NCI-H345 treated with DMSO at 0.1 percent for 48 hours (cell line): ENCODE measurements at regions not wholly inside any gene's neighbourhood (a gene's known extent, or its start where the extent isn't known, plus 50 kb on each side); places are given as distances from the start of the nearest gene placed in this dataset.

Experiments
- DNase-seq: peaks from one replicate; lab custom pipeline; 2025; ENCODE audit not compliant: unreplicated experiment; lab: John Stamatoyannopoulos, UW

DNA sequence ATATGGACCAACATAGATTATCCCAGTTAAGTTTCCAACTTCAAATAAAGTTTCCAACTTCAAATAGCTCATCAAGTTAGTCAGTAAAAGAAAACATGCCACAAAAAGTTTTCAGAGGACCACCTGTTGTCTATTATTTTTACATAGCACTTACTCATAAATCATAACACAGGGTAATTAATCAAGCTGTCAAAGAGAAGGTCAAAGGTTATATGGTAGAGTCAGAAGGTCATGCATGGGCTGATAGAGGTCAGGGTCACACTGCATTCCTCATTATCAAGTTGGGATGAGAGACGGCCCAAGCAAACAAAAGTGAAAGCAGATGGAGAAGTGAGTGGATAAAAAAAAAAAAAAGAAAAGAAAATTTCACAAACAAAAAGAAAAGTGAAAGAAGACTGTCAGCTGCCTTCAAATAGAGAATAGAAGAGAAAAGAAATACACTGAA, 145.5 kb upstream of the POU5F2 start:
- DNase-seq, result no peak

DNA sequence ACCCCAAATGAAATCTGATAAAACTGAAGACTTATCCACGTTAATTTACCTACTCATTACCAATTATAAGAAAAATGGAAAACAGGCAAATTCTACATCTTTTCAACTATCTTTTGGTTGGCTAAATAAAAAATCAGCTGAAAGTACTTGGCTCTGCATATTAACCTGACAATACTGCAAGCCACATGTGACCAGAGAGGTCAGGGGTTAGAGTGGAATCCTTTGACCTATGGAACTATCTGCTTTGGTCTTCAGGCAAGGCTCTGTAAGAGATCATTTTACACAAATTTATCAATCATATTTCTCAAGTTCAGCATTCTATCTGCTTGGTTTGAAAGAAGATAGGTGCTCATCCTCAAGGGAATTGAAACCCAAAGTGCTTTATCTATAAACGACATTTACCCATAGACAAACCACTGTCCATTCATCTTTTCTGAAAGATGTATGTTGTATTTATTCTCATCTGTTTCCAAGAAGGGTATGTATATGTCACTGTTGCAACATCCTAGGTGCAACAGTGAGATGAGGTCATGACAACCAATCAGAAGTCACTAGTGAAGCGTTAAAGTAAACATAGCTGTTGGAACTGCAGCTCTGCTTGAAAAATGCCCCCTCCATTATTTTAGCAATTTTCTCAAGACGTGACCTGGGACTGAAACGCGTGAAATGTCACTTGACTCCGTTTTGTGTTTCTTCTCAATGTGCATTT, 144.9 kb upstream of the POU5F2 start:
- DNase-seq, result no peak

DNA sequence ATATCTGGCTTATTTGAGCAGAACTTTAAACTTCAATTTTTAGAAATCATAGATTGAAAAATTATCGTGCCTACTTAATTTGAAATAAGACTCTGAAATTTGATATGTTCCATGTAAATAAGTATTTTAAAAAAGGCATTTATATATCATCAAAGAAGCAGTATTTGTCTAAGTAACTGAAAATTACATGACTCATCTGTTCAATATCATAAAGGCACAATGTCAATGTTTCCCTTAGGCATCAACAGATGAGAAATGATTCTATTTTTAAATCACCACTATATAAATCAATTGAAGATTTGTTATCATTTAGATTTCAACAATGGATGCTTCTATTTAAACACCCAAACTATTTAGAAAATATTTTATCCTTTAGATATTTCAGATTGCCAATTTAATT, 142.9 kb upstream of the POU5F2 start:
- DNase-seq, result no peak

DNA sequence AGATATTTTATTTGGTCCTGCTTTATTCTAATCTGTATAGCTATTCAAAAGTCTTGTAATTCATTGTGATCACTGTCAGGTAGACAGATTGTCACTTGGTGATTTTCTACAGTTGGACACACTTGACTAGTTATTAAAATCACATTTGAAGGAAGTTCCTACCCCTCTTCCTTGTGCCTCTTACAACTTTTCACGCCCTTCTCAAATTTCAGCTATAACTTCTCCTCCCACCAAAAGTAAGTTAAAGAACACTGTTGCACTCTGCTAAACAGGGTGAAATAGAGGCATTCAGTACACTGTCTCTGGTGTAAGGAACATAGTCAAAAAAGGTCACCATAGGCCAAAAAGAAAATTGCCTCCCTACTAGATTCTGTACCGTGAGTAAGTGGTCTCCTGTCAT, 142.1 kb upstream of the POU5F2 start:
- DNase-seq, result no peak

DNA sequence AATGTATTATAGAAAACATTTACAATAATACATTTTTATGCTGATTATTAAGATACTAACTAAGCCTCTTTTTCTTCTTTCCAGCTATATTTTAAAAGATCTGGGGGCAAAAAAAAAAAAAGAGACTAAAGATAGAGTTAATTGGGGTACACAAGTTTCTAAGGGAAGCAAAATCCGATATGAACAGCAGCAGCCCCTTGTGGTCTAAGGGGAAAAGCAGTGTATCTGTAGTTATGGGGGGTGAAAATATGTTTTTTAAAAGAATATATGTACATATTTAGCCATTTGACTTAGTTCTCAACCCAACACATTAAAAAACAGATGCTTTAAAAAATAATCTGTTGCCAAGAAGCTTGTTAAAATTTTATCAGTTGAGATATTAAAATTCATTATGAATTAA, 134.3 kb upstream of the POU5F2 start:
- DNase-seq, result no peak

DNA sequence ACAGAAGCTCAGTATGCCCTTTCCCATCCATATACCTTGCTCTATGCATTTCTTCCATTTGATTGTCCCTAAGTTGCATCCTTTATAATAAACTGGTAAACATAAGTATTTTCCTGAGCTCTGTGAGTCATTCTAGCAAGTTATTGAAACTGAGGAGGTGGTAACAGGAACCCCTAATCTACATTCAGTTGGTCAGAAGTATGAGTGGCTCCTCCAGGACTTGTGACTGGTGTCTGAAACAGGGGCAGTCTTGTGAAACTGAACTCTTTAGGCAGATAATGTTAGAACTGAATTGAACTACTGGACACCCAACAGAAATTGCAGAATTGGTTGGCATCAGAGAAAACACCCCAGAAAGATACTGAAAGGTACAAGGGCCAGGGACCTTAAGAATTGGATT, 133.1 kb upstream of the POU5F2 start:
- DNase-seq, result no peak

DNA sequence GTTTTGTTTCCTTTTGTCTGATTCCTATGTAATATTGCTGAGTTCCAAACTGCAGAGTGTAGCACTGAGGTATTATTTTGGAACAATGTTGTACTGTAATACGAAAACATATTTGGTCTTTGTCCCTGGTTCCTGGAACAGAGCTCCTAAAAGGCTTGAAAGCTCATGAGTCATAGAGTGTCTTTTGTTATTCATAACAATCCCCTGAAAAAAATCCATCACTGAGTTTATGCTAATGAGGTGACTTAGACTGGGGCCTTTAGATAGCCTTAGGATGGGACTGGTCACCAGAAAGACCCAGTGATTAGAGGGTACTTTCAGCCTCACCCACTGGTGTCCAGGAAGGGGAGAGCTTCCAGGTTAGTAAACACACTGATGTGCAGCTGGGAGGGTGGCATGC, 132.7 kb upstream of the POU5F2 start:
- no peak for DNase-seq

DNA sequence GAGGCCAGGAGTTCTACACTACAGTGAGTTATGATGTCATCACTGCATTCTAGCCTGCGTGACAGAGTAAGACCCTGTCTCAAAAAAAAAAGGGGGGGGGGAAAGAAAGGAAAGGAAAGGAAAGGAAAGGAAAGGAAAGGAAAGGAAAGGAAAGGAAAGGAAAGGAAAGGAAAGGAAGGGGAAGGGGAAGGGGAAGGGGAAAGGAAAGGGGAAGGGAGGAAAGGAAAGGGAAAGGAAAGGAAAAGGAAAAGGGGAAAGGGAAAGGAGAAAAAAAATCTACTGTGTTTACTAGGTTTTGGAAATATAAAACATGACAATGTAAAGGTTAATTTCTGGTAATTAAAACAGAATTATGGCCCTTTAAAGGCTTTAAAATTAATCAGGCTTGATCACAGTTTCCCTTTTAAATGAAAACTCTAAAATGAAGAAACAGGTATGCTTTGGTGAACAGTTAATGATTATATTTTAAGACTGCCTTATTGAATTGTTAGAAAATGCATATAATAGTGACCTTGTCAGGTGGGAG, 131.9 kb upstream of the POU5F2 start:
- DNase-seq, result no peak

DNA sequence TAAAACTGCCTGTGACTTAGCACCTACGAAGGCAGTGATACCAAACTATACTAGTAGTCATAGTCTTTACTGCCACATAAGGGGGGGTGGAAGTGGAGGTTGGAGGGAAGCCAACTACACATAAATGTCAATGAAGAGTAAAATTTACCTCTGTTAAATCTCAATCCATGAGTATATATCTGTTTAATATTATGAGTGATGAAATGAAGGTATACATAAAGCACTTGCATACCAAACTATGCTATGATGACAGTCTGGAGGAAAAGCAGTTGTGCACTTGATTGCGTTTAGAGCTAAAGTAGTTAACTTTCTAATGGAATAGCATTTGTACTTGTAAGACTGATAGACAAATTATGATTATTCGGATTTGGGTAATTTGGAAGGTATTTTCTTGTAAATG, 129.2 kb upstream of the POU5F2 start:
- no peak for DNase-seq

DNA sequence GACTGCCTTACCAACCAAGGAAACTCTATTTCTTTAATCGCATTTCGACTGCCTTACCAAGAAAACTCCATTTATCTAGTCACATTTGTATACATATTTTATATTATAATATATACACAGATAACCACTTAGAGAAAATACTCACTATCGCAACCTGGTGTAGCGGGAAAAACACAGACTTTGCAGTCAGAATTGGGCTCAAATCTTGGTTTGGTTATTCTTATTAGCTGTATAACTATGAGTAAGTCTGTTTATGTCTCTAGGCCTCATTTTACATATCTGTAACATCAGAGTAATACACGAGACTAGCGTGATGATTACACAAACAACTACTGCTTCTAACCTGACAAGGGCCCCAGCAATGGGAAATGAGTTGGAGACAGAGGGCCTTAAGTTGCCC, 127.5 kb upstream of the POU5F2 start:
- DNase-seq, result no peak

DNA sequence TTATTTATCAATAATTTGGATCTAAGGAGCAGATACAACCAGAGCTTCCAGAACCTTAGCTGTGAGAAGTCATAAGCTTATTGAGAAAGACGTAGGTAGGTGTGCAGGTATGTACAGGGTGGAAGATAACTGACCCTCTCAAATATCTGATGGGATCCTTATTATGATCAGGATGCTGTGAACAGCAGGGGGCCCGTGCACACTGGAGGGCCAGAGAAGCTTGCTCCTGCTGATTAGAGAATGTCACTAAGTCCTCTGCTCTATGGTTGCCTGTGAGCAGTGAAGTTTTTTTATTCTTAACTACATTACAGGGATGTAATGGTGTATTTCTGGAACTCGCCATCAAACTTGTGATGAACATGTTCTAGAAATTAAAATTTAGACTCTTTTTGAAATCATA, 108.9 kb upstream of the POU5F2 start:
- DNase-seq, result no peak

DNA sequence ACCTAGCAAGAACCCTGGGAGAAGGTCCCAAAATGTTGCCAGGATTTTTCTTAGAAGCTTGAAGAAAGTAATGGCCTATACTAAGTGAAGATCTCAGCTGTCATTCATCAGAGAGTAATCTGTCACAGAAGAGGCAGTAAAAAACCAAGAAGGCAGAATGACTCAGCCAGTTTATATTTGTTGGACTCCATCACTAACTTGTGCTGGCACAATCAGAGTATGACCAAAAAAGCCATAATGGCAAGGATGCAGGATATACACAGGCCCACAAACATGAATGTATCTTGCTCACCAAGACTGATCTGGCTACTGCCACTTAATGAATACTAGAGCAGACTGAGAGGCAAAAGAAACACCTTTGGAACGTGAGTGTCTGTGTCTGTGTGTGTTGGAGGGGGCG, 104.0 kb upstream of the POU5F2 start:
- DNase-seq, result no peak

DNA sequence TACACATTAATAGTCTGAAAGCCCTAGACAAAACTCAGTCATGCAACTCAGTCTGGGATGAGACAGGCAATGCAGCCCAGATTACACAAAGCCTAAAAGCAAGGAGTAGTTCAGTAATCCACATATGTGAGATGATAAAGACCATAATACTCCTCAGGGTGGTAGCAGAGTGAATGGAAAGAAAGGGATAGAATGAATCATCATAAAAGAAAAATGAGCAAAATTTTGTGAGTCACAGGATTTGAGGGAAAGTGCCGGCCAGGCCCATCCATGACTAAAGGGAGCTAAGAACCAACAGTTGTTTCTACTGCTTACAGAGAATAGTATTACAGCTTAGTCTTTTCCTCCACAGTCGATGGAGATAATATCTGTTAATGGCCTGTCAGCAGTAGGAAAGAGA, 90.0 kb upstream of the POU5F2 start:
- DNase-seq, result no peak

DNA sequence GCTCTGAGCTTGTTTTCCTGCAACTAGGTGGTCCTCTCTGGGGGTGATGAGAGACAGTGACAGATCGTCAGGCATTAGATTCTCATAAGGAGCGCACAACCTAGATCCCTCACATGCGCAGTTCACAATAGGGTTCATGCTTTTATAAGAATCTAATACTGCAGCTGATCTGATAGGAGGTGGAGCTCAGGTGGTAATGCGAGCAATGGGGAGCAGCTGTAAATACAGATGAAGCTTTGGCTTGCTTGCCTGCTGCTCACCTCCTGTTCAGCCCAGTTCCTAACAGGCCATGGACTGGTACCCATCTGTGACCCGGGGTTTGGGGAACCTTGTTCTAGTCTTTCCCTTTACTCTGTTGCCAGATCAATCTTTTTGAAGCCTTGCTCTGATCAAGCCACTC, 89.5 kb upstream of the POU5F2 start:
- DNase-seq, result no peak

DNA sequence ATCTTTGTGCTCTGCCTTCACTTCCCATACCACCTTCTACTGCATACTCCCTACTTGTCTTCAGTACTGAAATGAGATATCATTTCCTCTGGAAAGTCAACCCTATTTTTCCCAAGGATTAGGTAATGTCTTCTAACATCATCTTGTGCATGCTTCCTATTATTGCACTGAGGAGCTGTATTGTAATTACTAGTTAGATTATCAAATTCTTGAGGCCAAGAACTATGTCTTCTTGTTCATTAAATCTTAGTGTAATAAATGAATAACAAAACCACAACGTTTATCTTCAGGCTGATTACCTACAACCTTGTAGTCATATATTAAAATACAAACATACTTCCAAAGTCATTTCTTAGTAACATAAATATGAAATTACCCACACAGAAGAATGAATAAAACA, 87.9 kb upstream of the POU5F2 start:
- no peak for DNase-seq

DNA sequence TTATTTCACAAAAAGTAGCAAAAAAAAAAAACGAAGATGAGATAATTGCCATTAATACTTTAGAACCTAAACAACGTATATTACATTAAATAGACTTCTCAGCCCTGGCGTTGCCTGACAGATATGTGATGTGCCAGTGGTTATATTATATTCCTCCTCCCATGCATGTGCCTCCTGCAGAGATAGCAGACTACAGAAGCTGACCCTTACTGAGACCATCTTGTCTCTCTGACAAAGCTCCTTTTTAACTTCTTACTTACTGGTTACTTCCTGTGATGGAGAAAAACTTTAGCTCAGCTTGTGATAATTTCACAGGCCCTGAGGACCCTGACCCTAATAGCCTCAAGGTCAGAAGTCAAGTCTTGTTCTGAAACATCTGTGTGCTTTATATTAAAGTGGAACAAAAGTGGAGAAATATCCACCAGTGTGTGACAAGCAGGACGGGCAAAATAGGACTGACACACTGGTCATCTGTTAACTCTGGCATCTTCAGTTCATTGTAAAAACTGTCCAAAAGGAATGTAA, 80.6 kb upstream of the POU5F2 start:
- DNase-seq, result no peak

DNA sequence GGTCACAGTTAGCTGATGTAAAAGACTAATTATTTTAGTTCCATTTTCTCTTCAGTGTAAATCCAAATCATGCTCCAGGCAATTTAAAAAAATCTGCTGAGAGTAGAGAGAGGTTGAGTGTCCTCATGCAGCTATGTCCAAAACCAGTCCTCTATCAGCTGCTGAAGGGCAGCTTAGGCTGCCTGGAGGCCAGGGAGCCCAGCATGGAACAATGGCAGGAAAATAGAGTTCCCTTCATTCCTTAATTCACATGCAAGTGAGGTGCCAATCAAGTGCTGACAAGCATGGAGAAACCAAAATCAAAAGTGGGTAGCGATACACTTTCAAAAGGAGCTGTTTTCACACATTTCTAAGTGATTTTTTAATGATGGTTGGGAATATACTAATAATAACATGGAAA, 78.3 kb upstream of the POU5F2 start:
- DNase-seq, result no peak

DNA sequence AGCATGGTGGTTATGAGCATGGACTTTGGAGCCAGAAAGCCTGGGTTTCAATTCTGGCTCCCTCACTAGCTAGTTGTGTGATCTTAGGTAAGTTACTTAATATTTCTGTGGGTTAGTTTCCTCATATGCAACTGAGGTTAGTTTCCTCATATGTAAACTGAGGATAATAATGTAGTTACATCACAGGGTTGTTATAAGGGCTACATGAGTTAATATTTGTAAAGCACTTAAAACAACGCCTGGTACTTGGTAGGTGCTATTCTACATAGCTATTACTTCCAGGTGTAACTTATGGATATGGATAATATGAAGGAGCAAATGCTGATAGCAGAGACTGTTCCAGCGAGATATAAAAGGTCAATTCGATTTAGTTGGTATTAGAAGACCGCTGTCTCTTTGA, 69.4 kb upstream of the POU5F2 start:
- no peak for DNase-seq

DNA sequence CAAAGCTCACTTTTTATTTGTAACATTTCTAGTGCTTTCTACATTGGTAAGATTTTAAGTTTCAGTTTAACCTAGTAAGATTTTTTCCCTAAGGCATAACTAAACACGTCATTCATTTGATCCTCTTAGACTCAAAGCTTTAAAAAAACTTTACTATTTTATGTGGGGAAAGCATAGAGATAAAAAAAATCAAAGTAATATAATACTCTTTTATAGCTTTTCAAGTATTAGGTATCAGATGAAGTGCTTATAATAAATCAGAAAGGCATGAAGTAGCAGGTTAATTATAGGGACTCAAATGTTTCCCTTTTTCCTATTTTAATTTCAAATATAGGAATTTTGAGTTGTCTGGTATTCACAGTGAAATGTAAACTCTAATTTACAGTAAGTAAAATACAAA, 68.0 kb upstream of the POU5F2 start:
- no peak for DNase-seq

DNA sequence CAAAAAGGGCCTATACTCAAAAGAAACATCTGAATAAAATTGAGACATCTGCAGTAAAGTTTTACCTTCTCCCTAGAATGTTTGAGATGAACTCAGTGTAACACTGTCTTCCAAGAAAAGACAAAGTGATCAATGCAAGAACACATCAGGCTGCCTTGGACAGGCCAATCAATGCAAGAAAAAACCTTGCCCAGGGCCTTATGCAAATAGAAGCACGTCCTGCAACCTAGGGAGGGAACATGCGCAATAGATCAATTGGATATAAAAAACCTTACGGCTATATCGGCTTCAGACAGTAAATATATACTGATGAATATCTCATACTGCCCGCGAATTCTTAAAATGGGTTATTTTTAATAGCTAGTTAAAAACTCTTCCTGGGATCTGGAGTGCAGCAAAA, 66.4 kb upstream of the POU5F2 start:
- DNase-seq, result no peak

DNA sequence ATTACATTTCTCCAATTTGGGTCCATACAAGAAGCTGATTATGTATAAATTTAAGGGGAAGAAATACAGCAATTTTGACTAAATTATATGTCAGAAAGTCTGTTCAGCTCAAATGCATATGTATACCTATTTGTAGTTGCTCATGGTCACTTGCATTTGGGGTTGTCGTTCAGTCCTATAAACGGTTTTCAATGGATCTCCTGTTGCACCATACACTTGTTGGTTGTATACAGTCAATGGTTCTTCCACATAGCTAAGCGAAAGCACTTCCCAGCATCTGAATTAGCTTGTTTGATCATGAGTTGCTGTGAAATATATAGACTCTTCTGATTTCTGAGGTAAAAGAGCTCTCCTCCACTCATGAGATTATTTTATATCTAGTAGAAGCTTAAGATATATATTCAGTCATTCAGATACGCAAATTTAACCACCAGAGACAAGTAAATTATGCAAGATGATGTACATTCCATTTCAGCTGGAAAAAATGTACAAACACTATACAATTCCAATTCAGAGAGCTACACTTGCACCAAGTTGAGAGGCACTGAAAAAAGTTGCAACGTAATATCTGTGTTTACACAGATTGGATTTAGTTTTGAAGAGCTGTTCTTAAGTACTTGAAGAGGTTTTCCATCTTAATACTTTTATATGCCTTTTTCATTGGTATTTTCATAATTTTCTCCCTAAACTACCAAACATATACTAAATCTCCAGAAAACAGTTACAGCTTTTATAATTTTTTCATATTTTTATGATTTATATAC, 64.4 kb upstream of the POU5F2 start:
- DNase-seq, result no peak
